H1 (cell line): ENCODE measurements at regions not wholly inside any gene's neighbourhood (a gene's known extent, or its start where the extent isn't known, plus 50 kb on each side); places are given as distances from the start of the nearest gene placed in this dataset.

Source experiments
- CTCF ChIA-PET: fragments of 300-600 bp; sonication (Branson Sonifier 250); formaldehyde crosslinking; loops from one replicate; lab custom pipeline; 2021; ENCODE audit not compliant: partially characterized antibody; lab: Charles Lee
- POLR2A ChIA-PET: fragments of 300-600 bp; sonication (Branson Sonifier 250); formaldehyde crosslinking; loops from one replicate; lab custom pipeline; 2021; ENCODE audit warnings: inconsistent platforms; ENCODE audit not compliant: partially characterized antibody; lab: Charles Lee
- DNase-seq, 2 experiments: peaks; one replicate each; pipeline versions ENCODE4 v3.0.0 to v3.0.0-alpha.2; 2010 to 2022; ENCODE audit warnings: low spot score in 2 of 2, low read depth in 1 of 2, mixed read lengths in 1 of 2
- FAIRE-seq: peaks from 2 replicates; lab custom pipeline; 2011; peaks lifted over from hg19 to GRCh38; lab: Jason Lieb, UNC
- H2AFZ ChIP-seq: 2 replicates; pipeline ENCODE4 v1.8.1; 2012; ENCODE audit warnings: low read length, inconsistent platforms
- H2AK5ac ChIP-seq: 2 replicates; pipeline ENCODE4 v1.6.1; 2013; ENCODE audit warnings: low read depth, low read length
- H2BK120ac ChIP-seq: replicated peaks from 2 replicates; pipeline ENCODE3; 2013; ENCODE audit warnings: low read depth, low read length, inconsistent platforms
- H2BK12ac ChIP-seq: 2 replicates; pipeline ENCODE4 v1.6.1; 2013; ENCODE audit warnings: low read depth, low read length
- H2BK15ac ChIP-seq: 2 replicates; pipeline ENCODE4 v1.6.1; 2013; ENCODE audit warnings: low read length
- H2BK20ac ChIP-seq: 2 replicates; pipeline ENCODE4 v1.6.1; 2013; ENCODE audit warnings: low read length
- H2BK5ac ChIP-seq: 2 replicates; pipeline ENCODE4 v1.6.1; 2013; ENCODE audit warnings: low read depth, low read length
- H3K14ac ChIP-seq: 2 replicates; pipeline ENCODE4 v1.6.1; 2013; ENCODE audit warnings: inconsistent platforms; ENCODE audit not compliant: insufficient read length
- H3K18ac ChIP-seq: 2 replicates; pipeline ENCODE4 v1.6.1; 2013; ENCODE audit warnings: low read length; ENCODE audit errors: extremely low read depth
- H3K23ac ChIP-seq: 2 replicates; pipeline ENCODE4 v1.6.1; 2013; ENCODE audit warnings: inconsistent platforms; ENCODE audit not compliant: insufficient read length
- H3K23me2 ChIP-seq: 2 replicates; pipeline ENCODE4 v1.6.1; 2013; ENCODE audit warnings: low read depth, low read length
- H3K27ac ChIP-seq: 2 replicates; pipeline ENCODE4 v1.6.1; 2011; ENCODE audit warnings: low read depth, low read length, inconsistent platforms
- H3K27me3 ChIP-seq, 4 experiments: replicated peaks in 1 of 4; 1 replicate in 1 of 4; 2 replicates in 3 of 4; pipeline versions ENCODE4 v1.6.1 to v1.8.1; 2011 to 2013; ENCODE audit warnings: low read length in 3 of 4, mild to moderate bottlenecking in 3 of 4, inconsistent platforms in 2 of 4, mixed read lengths in 2 of 4, moderate library complexity in 1 of 4; ENCODE audit not compliant: control insufficient read depth in 3 of 4, insufficient read depth in 3 of 4; ENCODE audit errors: extremely low read depth in 1 of 4
- H3K36me3 ChIP-seq, 4 experiments: 2 replicates each; pipeline versions ENCODE4 v1.6.1 to v1.8.1; 2011 to 2013; ENCODE audit warnings: mild to moderate bottlenecking in 4 of 4, low read length in 3 of 4, moderate library complexity in 2 of 4, control low read depth in 1 of 4, inconsistent platforms in 1 of 4; ENCODE audit not compliant: insufficient read depth in 4 of 4, control insufficient read depth in 2 of 4
- H3K4ac ChIP-seq: replicated peaks from 2 replicates; pipeline ENCODE3; 2013; ENCODE audit warnings: low read length, low read depth, mixed read lengths, inconsistent platforms; ENCODE audit not compliant: insufficient read length
- H3K4me1 ChIP-seq, 4 experiments: replicated peaks in 1 of 4; 1 replicate in 1 of 4; 2 replicates in 3 of 4; pipeline versions ENCODE4 v1.6.1 to v1.8.1; 2011 to 2013; ENCODE audit warnings: low read length in 3 of 4, inconsistent platforms in 2 of 4, mixed read lengths in 1 of 4; ENCODE audit not compliant: insufficient read depth in 4 of 4, control insufficient read depth in 3 of 4
- H3K4me2 ChIP-seq, 2 experiments: 2 replicates each; pipeline versions ENCODE4 v1.6.1 to v1.8.1; 2011 to 2013; ENCODE audit warnings: low read depth in 2 of 2, low read length in 2 of 2, control low read depth in 1 of 2, inconsistent platforms in 1 of 2, mild to moderate bottlenecking in 1 of 2; ENCODE audit not compliant: insufficient read depth in 1 of 2
- H3K4me3 ChIP-seq, 4 experiments: fragments of 200-600, 300-600 bp in 1 of 4; sonication (generic), shearing (Covaris generic), sonication (Bioruptor Twin) in 1 of 4; 2 replicates each; pipeline versions ENCODE4 v1.5.1 to v1.8.1; 2011 to 2016; ENCODE audit warnings: low read length in 4 of 4, low read depth in 3 of 4, control low read depth in 2 of 4, inconsistent platforms in 2 of 4, mild to moderate bottlenecking in 2 of 4, mixed read lengths in 1 of 4, moderate library complexity in 1 of 4; ENCODE audit not compliant: insufficient read depth in 2 of 4; ENCODE audit errors: extremely low read depth in 1 of 4
- H3K56ac ChIP-seq: replicated peaks from 2 replicates; pipeline ENCODE3; 2013; ENCODE audit warnings: low read depth, mild to moderate bottlenecking, mixed read lengths, low read length, inconsistent platforms; ENCODE audit not compliant: insufficient read length
- H3K79me1 ChIP-seq: 2 replicates; pipeline ENCODE4 v1.6.1; 2013; ENCODE audit warnings: low read depth, low read length, control low read depth
- H3K79me2 ChIP-seq, 2 experiments: 2 replicates each; pipeline versions ENCODE4 v1.6.1 to v1.8.1; 2012 to 2013; ENCODE audit warnings: low read length in 2 of 2, mild to moderate bottlenecking in 2 of 2, inconsistent platforms in 1 of 2; ENCODE audit not compliant: insufficient read depth in 2 of 2, control insufficient read depth in 1 of 2
- H3K9ac ChIP-seq, 4 experiments: replicated peaks in 1 of 4; 1 replicate in 1 of 4; 2 replicates in 3 of 4; pipeline versions ENCODE4 v1.6.1 to v1.8.1; 2011 to 2013; ENCODE audit warnings: low read depth in 3 of 4, low read length in 3 of 4, control low read depth in 2 of 4, mild to moderate bottlenecking in 2 of 4, moderate library complexity in 2 of 4, inconsistent platforms in 1 of 4; ENCODE audit errors: extremely low read depth in 1 of 4
- H3K9me3 ChIP-seq, 2 experiments: 2 replicates each; pipeline versions ENCODE4 v1.6.1 to v1.8.1; 2012 to 2013; ENCODE audit warnings: mild to moderate bottlenecking in 2 of 2, moderate library complexity in 2 of 2, control low read depth in 1 of 2, inconsistent platforms in 1 of 2, low read depth in 1 of 2, low read length in 1 of 2, mixed read lengths in 1 of 2; ENCODE audit not compliant: insufficient read depth in 2 of 2
- H4K20me1 ChIP-seq, 2 experiments: replicated peaks in 1 of 2; 2 replicates each; pipeline versions ENCODE3 to v1.8.1; 2011 to 2013; ENCODE audit warnings: inconsistent platforms in 2 of 2, low read length in 2 of 2, mild to moderate bottlenecking in 1 of 2; ENCODE audit not compliant: insufficient read depth in 2 of 2, control insufficient read depth in 1 of 2
- H4K5ac ChIP-seq: 2 replicates; pipeline ENCODE4 v1.6.1; 2013; ENCODE audit warnings: low read length, low read depth, mixed read lengths, inconsistent platforms; ENCODE audit not compliant: insufficient read length
- H4K8ac ChIP-seq: 2 replicates; pipeline ENCODE4 v1.8.0; 2013; ENCODE audit warnings: mild to moderate bottlenecking, moderate library complexity, low read length, inconsistent platforms; ENCODE audit not compliant: insufficient read depth; ENCODE audit errors: extremely low read depth
- H4K91ac ChIP-seq: replicated peaks from 2 replicates; pipeline ENCODE3; 2013; ENCODE audit warnings: low read length, mixed read lengths, inconsistent platforms; ENCODE audit not compliant: insufficient read length
- BRCA1 ChIP-seq: IDR thresholded peaks from 2 replicates; pipeline ENCODE4 v1.6.1; 2012; ENCODE audit warnings: low read depth, low read length, improper control_type of control experiment
- EP300 ChIP-seq, 2 experiments: IDR thresholded peaks; 1 replicate in 1 of 2; 2 replicates in 1 of 2; pipeline ENCODE4 v1.6.1; 2011 to 2012; ENCODE audit warnings: low read depth in 2 of 2, low read length in 2 of 2, mild to moderate bottlenecking in 2 of 2, borderline replicate concordance in 1 of 2, inconsistent platforms in 1 of 2, moderate library complexity in 1 of 2
- EZH2 ChIP-seq: fragments of 200-600 bp; sonication (generic); IDR thresholded peaks from 2 replicates; pipeline ENCODE4 v1.7.1; 2012; ENCODE audit warnings: low read depth, mild to moderate bottlenecking, moderate library complexity, low read length, inconsistent platforms; ENCODE audit not compliant: severe bottlenecking
- FOSL1 ChIP-seq: IDR thresholded peaks from 2 replicates; pipeline ENCODE4 v1.6.1; 2011; ENCODE audit warnings: mild to moderate bottlenecking, low read depth, low read length, moderate library complexity; ENCODE audit not compliant: insufficient read depth
- GTF2F1 ChIP-seq: IDR thresholded peaks from 2 replicates; pipeline ENCODE4 v1.6.1; 2012; ENCODE audit warnings: low read depth, low read length, improper control_type of control experiment, borderline replicate concordance
- POLR2A ChIP-seq, 2 experiments: IDR thresholded peaks; 1 replicate in 1 of 2; 2 replicates in 1 of 2; pipeline ENCODE4 v1.6.1; 2011; ENCODE audit warnings: low read depth in 2 of 2, low read length in 2 of 2, mild to moderate bottlenecking in 2 of 2; ENCODE audit errors: control extremely low read depth in 1 of 2
- POU5F1 ChIP-seq: IDR thresholded peaks from 2 replicates; pipeline ENCODE4 v1.6.1; 2011; ENCODE audit warnings: low read depth, mild to moderate bottlenecking, low read length, moderate library complexity
- RBBP5 ChIP-seq: IDR thresholded peaks from 2 replicates; pipeline ENCODE4 v1.7.1; 2012; ENCODE audit warnings: low read depth, mild to moderate bottlenecking, inconsistent platforms, low read length, moderate library complexity, borderline replicate concordance
- SAP30 ChIP-seq: fragments of 300-600 bp; sonication (generic); IDR thresholded peaks from 2 replicates; pipeline ENCODE4 v1.7.1; 2012; ENCODE audit warnings: low read length, moderate library complexity, mild to moderate bottlenecking, inconsistent platforms; ENCODE audit not compliant: insufficient read depth, insufficient replicate concordance
- TAF1 ChIP-seq: IDR thresholded peaks from 2 replicates; pipeline ENCODE4 v1.6.1; 2011; ENCODE audit warnings: mild to moderate bottlenecking, low read depth, low read length
- TEAD4 ChIP-seq: IDR thresholded peaks from 2 replicates; pipeline ENCODE4 v1.6.1; 2012; ENCODE audit warnings: low read depth, low read length, inconsistent platforms, mixed read lengths
- WGBS, 2 experiments: shearing (Covaris generic) in 1 of 2; methylation state at CpG; one replicate each; pipeline versions ENCODE4 v1.1.6 to v1.1.7; 2013 to 2015; ENCODE audit warnings: low lambda C conversion rate in 2 of 2, mixed read lengths in 2 of 2, inconsistent platforms in 1 of 2, low coverage in 1 of 2, missing lambda C conversion rate in 1 of 2; ENCODE audit not compliant: insufficient replicate concordance in 2 of 2, insufficient coverage in 1 of 2, insufficient read length in 1 of 2; ENCODE audit errors: extremely low coverage in 1 of 2, missing lambda C conversion rate in 1 of 2; 5-methylcytosine and 5-hydroxymethylcytosine counted together
- TF ChIP-seq, protein P1 (sequence below): IDR thresholded peaks from 2 replicates; pipeline ENCODE4 v1.6.1; 2012; ENCODE audit warnings: inconsistent platforms

DNA sequence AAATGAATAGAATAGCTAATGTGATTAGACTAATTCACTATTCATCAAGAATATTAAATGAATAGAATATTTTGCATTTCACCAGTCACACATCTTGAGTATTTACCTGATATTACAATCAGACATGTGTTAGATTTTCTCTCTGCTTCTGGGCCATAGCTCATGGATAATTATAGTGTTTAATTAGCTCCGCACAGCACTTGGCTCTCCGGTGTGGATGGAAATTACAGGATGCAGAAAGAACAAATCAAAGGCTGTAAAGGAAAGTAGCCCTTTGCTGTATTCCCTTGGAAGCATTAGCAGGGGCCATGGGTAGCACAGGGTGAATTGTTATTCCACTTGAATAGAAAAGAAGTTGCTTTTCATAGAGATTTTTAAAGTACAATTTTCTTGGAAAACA is 320.3 kb upstream of the SORL1-AS1 start:
- H2AK5ac ChIP-seq = no peak overlapping the region
- ChIA-PET POLR2A (no interaction called here), CTCF (interaction anchor here (1.2 to 1.9 kb wide), 2 partner anchors 15 to 118 kb away, joined by 5 to 6 read pairs; no protein-coding TSS in a partner anchor)
- 88% methylated on average over 2 of the region's 2 CpGs; no CpG with 5 or more reads in 1 of the 2 experiments for WGBS, 2 experiments
- H3K79me2 ChIP-seq = no peaks in the 10 kb centered on the region
- H3K36me3 ChIP-seq = no peaks in the 10 kb centered on the region
- DNase-seq (no peak), FAIRE-seq (no peak)
- H3K9me3 ChIP-seq = no peaks in the 10 kb centered on the region; a peak in 1 of 4 replicates
- H3K27ac ChIP-seq = no peak overlapping the region
- no peak overlapping the region for H4K91ac ChIP-seq
- no peaks in the 10 kb centered on the region for H3K23me2 ChIP-seq
- no peak overlapping the region for H2BK120ac ChIP-seq
- no peak overlapping the region for H3K18ac ChIP-seq
- H3K79me1 ChIP-seq = no peaks in the 10 kb centered on the region
- H4K5ac ChIP-seq = no peak overlapping the region
- H2BK5ac ChIP-seq = no peak overlapping the region
- no peak overlapping the region for H3K4ac ChIP-seq
- H3K14ac ChIP-seq = no peak overlapping the region
- H3K4me3 ChIP-seq = no peak overlapping the region
- H3K23ac ChIP-seq = no peak overlapping the region
- no peak overlapping the region for H2BK20ac ChIP-seq
- no peak overlapping the region for H2BK12ac ChIP-seq
- H3K9ac ChIP-seq = no peak overlapping the region
- no peaks in the 10 kb centered on the region for H3K4me1 ChIP-seq
- peaks cover 0 to 1% of the 10 kb centered on the region in 2 experiments for H4K20me1 ChIP-seq
- H3K56ac ChIP-seq = no peak overlapping the region
- H2AFZ ChIP-seq = no peak overlapping the region
- no peak overlapping the region for H3K4me2 ChIP-seq
- no peaks in the 10 kb centered on the region; a peak in 1 of 7 replicates for H3K27me3 ChIP-seq
- no peak overlapping the region for H4K8ac ChIP-seq
- no peak overlapping the region for H2BK15ac ChIP-seq
- no peak for TF ChIP-seq RBBP5
- no peak for TF ChIP-seq FOSL1
- TF ChIP-seq POLR2A (IDR thresholded peaks at IDR 0.05; ENCODE audit: control extremely low read depth in 1 of 2, low read depth in 2 of 2, low read length in 2 of 2) = no peak
- TF ChIP-seq SAP30 = no peak
- TF ChIP-seq, protein P1, sequence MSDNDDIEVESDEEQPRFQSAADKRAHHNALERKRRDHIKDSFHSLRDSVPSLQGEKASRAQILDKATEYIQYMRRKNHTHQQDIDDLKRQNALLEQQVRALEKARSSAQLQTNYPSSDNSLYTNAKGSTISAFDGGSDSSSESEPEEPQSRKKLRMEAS = no peak
- TF ChIP-seq EP300 (IDR thresholded peaks at IDR 0.05; ENCODE audit: borderline replicate concordance in 1 of 2, low read depth in 2 of 2, low read length in 2 of 2) = no peak
- TF ChIP-seq TAF1 = no peak
- TF ChIP-seq GTF2F1 = no peak
- TF ChIP-seq TEAD4 = no peak
- no peak for TF ChIP-seq EZH2
- no peak for TF ChIP-seq BRCA1
- TF ChIP-seq POU5F1 = no peak
